GM19328 (cell line): ENCODE measurements at regions not wholly inside any gene's neighbourhood (a gene's known extent, or its start where the extent isn't known, plus 50 kb on each side); places are given as distances from the start of the nearest gene placed in this dataset.

Experiments
- ATAC-seq: cut with Tn5 transposase; IDR thresholded peaks from one replicate; pipeline ENCODE4 v1.9.1; 2021; ENCODE audit warnings: mild to moderate bottlenecking, moderate library complexity; ENCODE audit not compliant: unreplicated experiment

- ATAC-seq: no peak
Observed at GRCh38 chr11:116172851-116173250, 599.9 kb downstream of the BUD13 start.

DNA sequence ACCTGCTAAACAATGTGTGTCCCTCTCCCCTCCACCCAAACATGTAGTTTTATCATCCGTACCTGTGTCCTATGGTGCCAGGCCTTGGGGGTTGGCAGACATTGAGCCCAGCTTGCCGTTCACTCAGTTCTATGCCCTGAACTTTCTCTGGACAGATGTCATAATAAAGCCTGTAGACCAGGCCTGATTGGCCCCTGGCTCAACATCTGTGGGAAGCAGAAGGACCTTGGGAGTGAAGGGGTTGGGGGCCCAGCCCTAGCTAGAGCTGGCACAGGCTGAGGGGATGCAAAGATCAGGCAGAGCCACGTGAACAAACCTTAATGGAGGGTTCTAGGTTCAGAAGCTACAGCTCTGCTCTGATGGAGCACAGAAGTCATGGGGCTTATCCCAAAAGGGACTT, 600.6 kb downstream of the BUD13 start:
- ATAC-seq: no peak

DNA sequence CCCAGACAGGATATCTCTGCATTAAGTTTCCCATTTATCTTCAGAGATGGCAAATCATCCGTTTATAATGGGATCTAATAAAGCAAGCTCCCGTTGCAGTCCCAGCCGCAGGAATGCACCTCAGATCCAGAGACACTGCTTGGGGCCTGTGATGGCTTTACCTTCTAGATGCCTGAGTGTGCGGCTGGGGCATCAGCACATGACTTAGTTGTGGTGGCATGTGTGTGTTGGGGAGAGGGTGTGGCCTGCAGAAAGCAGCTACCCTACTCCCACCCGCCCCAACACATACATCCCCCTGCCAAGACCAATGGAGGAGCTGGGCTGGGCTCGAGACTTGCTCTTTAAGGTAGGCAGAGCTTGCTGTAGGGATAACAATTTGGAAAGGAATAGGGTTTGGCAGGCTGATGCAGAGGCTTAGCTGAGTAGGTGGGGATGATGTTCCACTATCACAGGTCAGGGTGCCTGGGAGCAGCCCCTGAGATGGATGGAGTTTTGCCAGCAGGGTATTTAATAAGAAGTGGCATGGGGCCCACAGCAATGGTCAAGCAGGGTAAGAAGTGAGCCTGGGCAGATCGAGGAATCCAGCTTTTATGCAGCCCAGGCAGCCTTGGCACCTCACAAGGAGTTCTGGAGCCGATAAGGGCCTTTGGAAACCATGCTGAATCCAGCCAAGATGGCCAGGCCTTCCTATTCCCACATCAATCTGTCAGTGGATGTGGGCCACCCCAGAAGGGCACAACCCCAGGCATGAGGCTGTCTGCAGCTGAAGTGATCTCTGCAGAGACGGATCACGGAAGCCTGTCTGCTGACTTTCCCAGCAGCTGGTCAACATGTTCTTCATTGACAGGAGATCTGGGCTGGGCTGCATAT, 601.3 kb downstream of the BUD13 start:
- ATAC-seq: no peak

DNA sequence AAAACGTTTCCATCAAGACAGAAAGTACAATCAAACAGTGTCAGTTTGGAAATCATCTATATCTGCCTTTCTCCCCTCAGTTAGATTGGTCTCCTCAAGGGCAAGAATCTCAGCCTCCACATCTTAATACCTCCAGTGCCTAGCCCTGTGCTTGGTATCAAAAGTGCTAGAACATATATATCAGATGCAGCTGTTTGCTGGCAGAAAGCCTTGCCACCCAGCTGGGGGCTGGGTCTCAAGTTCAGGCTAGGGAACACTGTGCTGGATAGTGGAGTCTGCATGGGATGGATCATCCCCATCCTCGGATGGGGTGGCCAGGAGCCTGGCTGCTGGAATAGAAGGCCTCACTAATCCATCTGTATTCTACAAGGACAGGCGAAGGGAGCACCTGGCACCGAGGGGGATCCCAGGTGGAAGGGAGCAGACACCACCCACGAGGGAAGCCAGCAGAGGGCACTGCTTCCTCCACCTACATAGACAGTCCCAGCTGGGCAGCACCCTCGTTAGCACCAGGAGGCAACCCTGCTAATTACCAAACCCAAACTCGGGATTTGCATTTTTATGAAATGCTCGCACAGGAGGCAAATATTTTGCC, 602.2 kb downstream of the BUD13 start:
- no peak for ATAC-seq

GRCh38 chr11:116169776-116170175, 603.0 kb downstream of the BUD13 start:
- ATAC-seq: no peak

DNA sequence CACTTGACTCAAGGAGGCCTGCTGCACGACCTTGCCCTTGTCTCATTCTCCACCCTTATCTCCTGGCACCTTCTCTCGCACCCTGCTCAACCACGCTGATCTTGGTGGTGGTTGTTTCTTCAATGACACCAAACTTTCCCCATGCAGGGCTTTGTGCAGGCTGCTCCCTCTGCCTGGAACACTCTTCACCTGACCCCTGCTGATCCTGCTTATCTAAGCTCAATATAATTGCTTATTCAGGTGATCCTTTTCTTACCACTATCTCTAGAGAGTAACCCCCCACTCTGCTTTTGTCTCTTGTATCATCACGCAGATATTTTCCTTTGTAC, 604.4 kb downstream of the BUD13 start:
- ATAC-seq: no peak

GRCh38 chr11:116167706-116168458, 604.9 kb downstream of the BUD13 start:
- ATAC-seq: no peak

- no peak for ATAC-seq
Observed at GRCh38 chr11:116166573-116167465, 606.0 kb downstream of the BUD13 start.

DNA sequence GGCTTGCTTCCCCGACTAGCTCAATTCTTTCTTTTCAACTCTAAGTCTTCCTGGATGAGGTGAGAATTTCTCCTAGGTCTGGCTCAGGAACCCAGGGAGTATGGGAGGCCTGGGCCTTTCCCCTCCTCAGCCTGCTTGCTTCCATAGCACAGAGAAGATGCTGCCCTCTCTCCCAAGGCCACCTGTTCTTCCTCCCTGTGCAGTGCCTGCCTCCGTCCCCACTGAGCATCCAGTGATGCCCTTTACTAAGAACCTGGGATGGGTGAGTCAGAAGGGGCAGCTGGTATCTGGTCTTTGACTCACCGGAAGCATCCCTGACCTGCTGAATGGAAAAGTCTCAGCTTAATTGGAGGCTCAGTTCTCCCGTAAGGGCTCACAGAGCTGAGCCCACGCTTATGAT, 607.9 kb downstream of the BUD13 start:
- no peak for ATAC-seq

DNA sequence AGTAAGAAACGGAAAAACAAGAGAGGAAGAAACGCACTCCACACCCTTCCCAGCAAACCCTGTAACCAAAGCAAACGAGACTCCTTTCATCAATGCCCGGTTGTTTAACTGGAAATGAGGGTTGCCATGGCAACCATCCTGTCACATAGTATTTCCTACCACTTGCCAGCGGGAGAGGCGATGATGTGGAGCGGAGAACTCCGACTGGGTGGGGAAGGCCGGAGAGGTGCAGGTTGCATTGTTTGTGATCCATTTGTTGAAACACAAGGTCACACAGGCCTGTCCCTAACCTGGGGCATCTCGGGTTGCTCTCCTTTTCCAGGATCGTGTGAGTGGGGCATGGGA, 609.9 kb downstream of the BUD13 start:
- no peak for ATAC-seq

- no peak for ATAC-seq
Observed at GRCh38 chr11:116162086-116162885, 610.5 kb downstream of the BUD13 start.

DNA sequence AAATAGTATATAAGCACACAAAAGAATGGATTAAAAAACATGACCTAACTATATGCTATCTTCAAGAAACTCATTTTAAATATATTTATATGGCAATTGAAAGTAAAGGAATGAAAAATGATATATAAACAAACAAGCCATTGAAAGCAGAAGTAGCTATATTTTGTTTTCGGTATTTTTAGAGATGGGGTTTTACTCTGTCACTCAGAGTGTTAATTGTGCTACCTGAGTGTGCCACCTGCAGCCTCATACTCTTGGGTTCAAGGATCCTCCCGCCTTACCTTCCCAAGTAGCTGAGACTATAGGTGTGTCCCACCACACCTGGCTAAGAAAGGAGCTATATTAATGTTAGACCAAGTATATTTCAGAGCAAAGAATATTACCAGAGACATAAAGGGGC, 624.1 kb downstream of the BUD13 start:
- ATAC-seq: no peak

DNA sequence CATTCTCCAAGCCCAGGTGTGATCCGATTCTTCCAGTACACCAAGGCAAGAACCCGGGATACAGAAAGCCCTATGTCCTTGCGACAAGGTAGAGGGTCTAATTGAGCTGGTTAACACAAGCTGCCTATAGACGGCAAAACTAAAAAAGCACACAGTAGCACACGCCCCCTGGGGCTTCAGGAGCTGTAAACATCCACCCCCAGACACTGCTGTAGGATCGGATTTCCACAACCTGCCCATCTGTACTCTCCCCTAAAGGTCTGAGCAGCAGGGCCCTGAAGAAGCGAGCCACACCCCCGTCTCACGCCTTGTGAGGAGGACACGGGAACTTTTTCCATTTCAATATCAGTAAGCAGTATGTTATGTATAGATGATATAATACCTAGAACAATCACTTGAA, 624.7 kb downstream of the BUD13 start:
- no peak for ATAC-seq

GRCh38 chr11:116145187-116145865, 627.5 kb downstream of the BUD13 start:
- no peak for ATAC-seq

DNA sequence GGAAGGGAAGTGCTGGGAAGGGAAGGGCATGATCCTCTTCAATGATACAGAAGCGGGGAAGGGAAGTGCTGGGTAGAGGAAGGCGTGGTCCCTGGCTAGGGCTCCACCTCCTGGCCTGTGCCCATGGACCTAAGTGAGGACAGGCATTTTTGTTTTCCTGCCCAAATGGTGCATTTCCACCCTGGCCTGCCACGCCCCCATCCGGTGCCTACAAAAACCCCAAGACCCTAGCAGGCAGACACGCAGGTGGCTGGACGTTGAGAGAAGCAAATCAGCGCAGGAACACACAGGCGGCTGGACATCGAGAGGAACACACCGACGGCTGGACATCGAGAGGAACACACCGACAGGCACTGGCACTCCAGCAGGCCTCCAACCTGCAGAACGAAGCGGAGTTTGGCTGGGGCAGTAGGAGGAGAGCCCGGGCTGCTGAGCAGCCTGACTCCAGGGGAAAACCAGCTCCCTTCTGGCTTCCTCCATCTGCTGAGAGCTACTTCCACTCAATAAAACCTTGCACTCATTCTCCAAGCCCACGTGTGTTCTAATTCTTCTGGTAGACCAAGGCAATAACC, 628.3 kb downstream of the BUD13 start:
- ATAC-seq: no peak

DNA sequence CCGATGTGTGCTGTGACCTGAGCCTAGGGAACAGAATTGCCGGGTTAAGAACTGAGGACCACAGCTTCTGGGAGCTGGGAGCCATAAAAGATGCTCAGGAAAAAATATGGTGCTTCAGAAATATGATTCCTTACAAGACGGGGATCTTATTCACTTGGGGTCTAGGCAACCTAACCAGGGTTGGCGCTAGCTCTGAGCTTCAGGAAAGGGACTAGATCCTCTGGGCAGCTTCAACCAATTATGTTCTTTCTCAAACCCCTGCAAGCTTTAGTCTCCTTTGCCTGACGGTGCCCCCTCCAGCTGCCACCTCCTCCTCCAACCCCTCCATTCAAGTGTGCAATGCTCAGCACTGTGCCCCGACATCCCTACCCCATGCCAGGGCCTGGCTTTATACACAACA, 634.1 kb upstream of the CADM1 start:
- ATAC-seq: no peak

DNA sequence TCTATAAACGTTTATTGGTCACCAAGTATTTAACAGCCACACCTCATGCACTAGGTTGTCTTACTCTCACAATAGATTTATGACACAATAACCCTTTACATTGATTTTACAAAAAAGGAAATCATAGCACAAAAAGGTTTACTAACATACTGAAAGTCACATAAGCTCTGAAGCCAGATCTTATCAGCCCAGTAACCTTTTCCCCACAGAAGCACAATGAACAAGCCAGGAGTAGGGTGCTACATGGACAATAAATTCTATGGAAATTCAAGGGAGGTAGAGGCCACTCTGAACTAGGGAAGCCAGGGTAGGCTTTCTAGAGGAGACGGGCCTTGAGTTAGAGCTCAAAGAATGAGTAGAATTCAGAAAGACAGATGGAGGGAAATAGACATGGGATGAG, 633.5 kb upstream of the CADM1 start:
- no peak for ATAC-seq

DNA sequence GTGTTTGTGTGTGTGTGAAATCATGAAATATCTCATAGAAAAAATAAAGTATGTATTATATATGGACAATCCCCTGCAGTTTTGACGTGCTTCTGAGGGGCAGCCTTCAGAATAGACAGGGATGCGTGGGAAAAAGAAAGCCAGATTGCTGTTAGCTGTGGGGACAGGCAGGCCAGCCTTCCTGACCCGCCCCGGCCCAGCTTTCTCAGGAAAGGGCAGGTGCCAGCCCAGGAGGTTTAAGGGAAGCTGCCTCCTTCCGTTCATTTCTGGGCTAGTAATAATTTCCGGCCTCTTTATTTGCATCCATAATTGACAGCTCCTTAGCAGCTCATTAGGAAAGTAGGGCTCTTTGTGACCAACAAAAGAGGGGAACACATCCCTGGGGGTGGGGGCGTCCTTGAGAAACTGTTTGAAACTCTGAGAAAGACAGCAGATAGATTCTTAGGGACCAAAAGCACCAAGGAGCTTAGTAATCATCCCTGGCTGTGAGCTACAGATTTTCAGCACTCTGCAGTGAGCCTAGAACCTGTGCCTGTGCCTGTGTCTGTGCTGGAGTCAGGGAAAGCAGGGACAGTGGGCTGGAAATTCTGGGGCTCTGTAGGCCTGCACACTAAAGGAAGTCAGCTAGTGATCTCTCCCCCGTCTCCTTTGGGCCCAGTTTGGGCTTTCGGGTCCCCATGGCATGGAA, 632.9 kb upstream of the CADM1 start:
- no peak for ATAC-seq

GRCh38 chr11:116135891-116136290, 631.7 kb upstream of the CADM1 start:
- no peak for ATAC-seq
